DND-41 (cell line): ENCODE measurements at regions not wholly inside any gene's neighbourhood (a gene's known extent, or its start where the extent isn't known, plus 50 kb on each side); places are given as distances from the start of the nearest gene placed in this dataset.

Experiments
- EZH2 ChIP-seq: IDR thresholded peaks from 3 replicates; pipeline ENCODE4 v1.6.1; 2012; ENCODE audit warnings: borderline replicate concordance, low read depth, mild to moderate bottlenecking, moderate library complexity, low read length, inconsistent platforms; ENCODE audit not compliant: severe bottlenecking
- TF ChIP-seq, protein P1 (sequence below): IDR thresholded peaks from 2 replicates; pipeline ENCODE4 v1.5.1; 2012; ENCODE audit warnings: borderline replicate concordance, low read length, moderate library complexity, mild to moderate bottlenecking; ENCODE audit not compliant: poor library complexity, severe bottlenecking; ENCODE audit errors: extremely low read depth

DNA sequence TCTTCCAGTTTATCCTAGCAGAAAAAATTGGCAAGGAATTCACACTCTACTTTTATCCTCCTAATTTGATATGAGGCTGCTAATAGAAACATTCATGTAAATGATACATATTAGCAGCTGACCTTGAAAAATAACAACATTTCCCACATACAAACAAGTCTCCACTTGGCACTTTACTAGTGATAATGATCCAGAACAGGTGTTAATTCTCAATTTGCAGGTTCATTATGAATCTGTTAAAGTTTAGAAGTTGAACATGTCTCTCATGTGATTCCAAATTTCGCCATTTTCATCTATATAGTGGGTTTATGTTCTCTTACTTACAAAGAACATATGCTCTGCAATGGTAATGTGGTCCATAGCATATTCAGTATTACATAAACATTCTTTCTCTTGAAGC, 1396.8 kb upstream of the LRRTM3 start:
- TF ChIP-seq, protein P1, sequence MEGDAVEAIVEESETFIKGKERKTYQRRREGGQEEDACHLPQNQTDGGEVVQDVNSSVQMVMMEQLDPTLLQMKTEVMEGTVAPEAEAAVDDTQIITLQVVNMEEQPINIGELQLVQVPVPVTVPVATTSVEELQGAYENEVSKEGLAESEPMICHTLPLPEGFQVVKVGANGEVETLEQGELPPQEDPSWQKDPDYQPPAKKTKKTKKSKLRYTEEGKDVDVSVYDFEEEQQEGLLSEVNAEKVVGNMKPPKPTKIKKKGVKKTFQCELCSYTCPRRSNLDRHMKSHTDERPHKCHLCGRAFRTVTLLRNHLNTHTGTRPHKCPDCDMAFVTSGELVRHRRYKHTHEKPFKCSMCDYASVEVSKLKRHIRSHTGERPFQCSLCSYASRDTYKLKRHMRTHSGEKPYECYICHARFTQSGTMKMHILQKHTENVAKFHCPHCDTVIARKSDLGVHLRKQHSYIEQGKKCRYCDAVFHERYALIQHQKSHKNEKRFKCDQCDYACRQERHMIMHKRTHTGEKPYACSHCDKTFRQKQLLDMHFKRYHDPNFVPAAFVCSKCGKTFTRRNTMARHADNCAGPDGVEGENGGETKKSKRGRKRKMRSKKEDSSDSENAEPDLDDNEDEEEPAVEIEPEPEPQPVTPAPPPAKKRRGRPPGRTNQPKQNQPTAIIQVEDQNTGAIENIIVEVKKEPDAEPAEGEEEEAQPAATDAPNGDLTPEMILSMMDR, result no peak
- TF ChIP-seq EZH2, result no peak
